HEK293T (cell line): ENCODE measurements at regions not wholly inside any gene's neighbourhood (a gene's known extent, or its start where the extent isn't known, plus 50 kb on each side); places are given as distances from the start of the nearest gene placed in this dataset.

Experiments
- CTCF ChIA-PET: fragments of 350-600 bp; formaldehyde crosslinking; extraction: SDS; loops from one replicate; lab custom pipeline; 2021; ENCODE audit warnings: antibody characterized with exemption, inconsistent platforms; lab: Yijun Ruan, JAX
- POLR2A ChIA-PET: fragments of 350-600 bp; formaldehyde crosslinking; extraction: SDS; loops from one replicate; lab custom pipeline; 2020; ENCODE audit warnings: antibody characterized with exemption, inconsistent platforms; lab: Yijun Ruan, JAX
- DNase-seq: peaks from one replicate; pipeline ENCODE4 v3.0.0; 2012; ENCODE audit warnings: mixed read lengths; ENCODE audit errors: extremely low spot score
- ARNT ChIP-seq: fragments of 450-650 bp; IDR thresholded peaks from 2 replicates; pipeline ENCODE4 v1.6.1; 2017; ENCODE audit warnings: mild to moderate bottlenecking
- BHLHE40 ChIP-seq: fragments of 450-650 bp; IDR thresholded peaks from 2 replicates; pipeline ENCODE4 v1.6.1; 2016; ENCODE audit warnings: mild to moderate bottlenecking, moderate library complexity, borderline replicate concordance
- CTBP1 ChIP-seq: fragments of 450-650 bp; IDR thresholded peaks from 2 replicates; pipeline ENCODE4 v1.6.1; 2016; ENCODE audit warnings: borderline replicate concordance
- ELF4 ChIP-seq: fragments of 450-650 bp; IDR thresholded peaks from 2 replicates; pipeline ENCODE4 v1.6.1; 2017; ENCODE audit warnings: antibody characterized with exemption
- FOXA1 ChIP-seq: fragments of 450-650 bp; IDR thresholded peaks from 2 replicates; pipeline ENCODE4 v1.6.1; 2016; ENCODE audit warnings: mild to moderate bottlenecking
- FOXK2 ChIP-seq: fragments of 450-650 bp; IDR thresholded peaks from 2 replicates; pipeline ENCODE4 v1.6.1; 2016; ENCODE audit warnings: mild to moderate bottlenecking
- FOXM1 ChIP-seq: fragments of 450-650 bp; IDR thresholded peaks from 2 replicates; pipeline ENCODE4 v1.6.1; 2017; ENCODE audit warnings: mild to moderate bottlenecking, borderline replicate concordance
- HDGF ChIP-seq: fragments of 450-650 bp; IDR thresholded peaks from 2 replicates; pipeline ENCODE4 v1.6.1; 2017; ENCODE audit warnings: antibody characterized with exemption, borderline replicate concordance
- L3MBTL2 ChIP-seq: fragments of 450-650 bp; conservative IDR thresholded peaks from 2 replicates; pipeline ENCODE4 v1.6.1; 2016; ENCODE audit warnings: mild to moderate bottlenecking
- LEF1 ChIP-seq: fragments of 450-650 bp; IDR thresholded peaks from 2 replicates; pipeline ENCODE4 v1.6.1; 2017; ENCODE audit warnings: mild to moderate bottlenecking, borderline replicate concordance
- NFRKB ChIP-seq: fragments of 450-650 bp; IDR thresholded peaks from 2 replicates; pipeline ENCODE4 v1.6.1; 2016; ENCODE audit warnings: mild to moderate bottlenecking, moderate library complexity
- SP1 ChIP-seq: fragments of 450-650 bp; IDR thresholded peaks from 2 replicates; pipeline ENCODE4 v1.6.1; 2017
- SUZ12 ChIP-seq: fragments of 450-650 bp; IDR thresholded peaks from 2 replicates; pipeline ENCODE4 v1.6.1; 2016; ENCODE audit warnings: mild to moderate bottlenecking
- TARDBP ChIP-seq: fragments of 450-650 bp; IDR thresholded peaks from 2 replicates; pipeline ENCODE4 v1.6.1; 2016
- ZNF384 ChIP-seq: fragments of 450-650 bp; IDR thresholded peaks from 2 replicates; pipeline ENCODE4 v1.6.1; 2016
- TF ChIP-seq, protein P1 (sequence below): fragments of 450-650 bp; IDR thresholded peaks from 2 replicates; pipeline ENCODE4 v1.6.1; 2016

DNA sequence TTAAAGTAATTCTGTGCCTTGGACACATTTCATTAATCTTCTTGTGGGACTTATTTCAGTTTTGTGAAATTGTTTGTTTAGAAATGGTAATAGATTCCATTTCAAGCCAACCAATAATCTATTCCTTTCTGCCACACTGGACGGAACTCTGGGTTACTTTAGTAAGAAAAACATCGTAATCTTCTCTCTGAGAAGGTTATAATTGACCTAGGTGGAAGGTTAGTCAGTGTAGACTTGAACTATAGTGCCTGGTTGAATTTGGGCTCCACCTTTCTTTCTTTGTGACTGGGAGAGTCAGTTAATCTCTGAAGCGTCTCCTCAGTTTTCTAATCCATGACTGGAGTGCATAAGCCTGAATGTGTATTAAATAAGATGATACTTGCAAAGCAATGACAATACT is 89.7 kb upstream of the PRLR start:
- no peak for DNase-seq
- TF ChIP-seq L3MBTL2 (no peak), ELF4 (no peak), FOXA1 (no peak), FOXM1 (no peak), HDGF (no peak), FOXK2 (no peak), TARDBP (no peak), LEF1 (no peak), SUZ12 (no peak), NFRKB (no peak)
- TF ChIP-seq, protein P1, sequence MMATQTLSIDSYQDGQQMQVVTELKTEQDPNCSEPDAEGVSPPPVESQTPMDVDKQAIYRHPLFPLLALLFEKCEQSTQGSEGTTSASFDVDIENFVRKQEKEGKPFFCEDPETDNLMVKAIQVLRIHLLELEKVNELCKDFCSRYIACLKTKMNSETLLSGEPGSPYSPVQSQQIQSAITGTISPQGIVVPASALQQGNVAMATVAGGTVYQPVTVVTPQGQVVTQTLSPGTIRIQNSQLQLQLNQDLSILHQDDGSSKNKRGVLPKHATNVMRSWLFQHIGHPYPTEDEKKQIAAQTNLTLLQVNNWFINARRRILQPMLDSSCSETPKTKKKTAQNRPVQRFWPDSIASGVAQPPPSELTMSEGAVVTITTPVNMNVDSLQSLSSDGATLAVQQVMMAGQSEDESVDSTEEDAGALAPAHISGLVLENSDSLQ: no peak
- CTCF ChIA-PET: no interaction called here
- POLR2A ChIA-PET: no interaction called here

DNA sequence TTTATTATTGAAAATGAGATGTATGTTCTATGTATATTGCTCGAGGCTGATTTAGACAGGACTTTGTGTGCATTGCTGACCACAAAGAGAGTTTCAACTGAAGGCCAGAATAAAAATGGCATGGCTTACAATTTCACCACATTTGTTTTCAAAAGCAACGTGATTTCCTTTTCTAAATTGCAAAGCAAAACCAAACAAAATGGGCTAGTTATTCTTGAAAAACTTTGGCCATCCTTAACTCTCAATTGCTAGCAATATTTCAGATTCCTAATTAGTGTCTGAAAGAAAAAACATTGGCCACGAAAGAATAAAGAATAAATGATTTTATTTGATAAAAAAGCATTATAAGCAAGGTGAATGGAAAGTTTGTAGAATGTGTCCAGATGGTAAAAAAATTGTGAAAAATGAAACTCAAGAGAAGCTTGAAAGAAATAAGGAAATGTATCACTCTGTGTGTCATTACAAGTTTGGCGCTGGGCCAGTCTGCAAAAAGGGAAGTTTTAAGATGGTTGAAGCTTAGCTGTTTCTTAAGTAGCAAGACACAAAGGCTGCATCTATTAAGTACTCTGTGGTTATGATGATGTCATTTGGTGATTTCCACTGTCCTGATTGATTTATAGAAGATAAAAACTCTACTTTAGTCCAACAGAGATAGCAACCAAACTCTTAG is 89.2 kb upstream of the PRLR start:
- POLR2A ChIA-PET: no interaction called here
- TF ChIP-seq SUZ12 (no peak), BHLHE40 (no peak), ARNT (no peak), L3MBTL2 (no peak), ELF4 (no peak), LEF1 (no peak)
- CTCF ChIA-PET: no interaction called here
- no peak for DNase-seq

DNA sequence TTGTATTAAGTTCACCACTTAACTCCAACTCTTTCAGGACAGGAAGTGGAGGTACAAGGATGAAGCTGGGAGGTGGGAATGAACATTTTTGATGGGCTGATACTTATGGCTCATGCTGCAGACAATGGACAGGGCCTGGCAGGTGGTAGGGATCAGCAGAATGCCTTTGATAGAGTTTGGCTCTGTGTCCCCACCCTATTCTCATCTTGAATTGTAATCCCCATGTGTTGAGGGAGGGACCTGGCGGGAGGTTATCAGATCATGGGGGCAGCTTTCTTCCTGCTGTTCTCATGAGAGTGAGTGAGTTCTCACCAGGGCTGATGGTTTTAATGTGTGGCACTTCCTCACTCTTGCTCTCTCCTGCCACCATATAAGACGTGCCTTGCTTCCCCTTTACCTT is 87.3 kb upstream of the PRLR start:
- POLR2A ChIA-PET: no interaction called here
- TF ChIP-seq SP1 (no peak), SUZ12 (no peak), FOXK2 (no peak), TARDBP (no peak), FOXA1 (no peak), ELF4 (no peak), NFRKB (no peak), L3MBTL2 (no peak), HDGF (no peak), ZNF384 (no peak), LEF1 (no peak), BHLHE40 (no peak), FOXM1 (no peak), CTBP1 (no peak), ARNT (no peak)
- TF ChIP-seq, protein P1: no peak
- DNase-seq: no peak
- CTCF ChIA-PET: no interaction called here

DNA sequence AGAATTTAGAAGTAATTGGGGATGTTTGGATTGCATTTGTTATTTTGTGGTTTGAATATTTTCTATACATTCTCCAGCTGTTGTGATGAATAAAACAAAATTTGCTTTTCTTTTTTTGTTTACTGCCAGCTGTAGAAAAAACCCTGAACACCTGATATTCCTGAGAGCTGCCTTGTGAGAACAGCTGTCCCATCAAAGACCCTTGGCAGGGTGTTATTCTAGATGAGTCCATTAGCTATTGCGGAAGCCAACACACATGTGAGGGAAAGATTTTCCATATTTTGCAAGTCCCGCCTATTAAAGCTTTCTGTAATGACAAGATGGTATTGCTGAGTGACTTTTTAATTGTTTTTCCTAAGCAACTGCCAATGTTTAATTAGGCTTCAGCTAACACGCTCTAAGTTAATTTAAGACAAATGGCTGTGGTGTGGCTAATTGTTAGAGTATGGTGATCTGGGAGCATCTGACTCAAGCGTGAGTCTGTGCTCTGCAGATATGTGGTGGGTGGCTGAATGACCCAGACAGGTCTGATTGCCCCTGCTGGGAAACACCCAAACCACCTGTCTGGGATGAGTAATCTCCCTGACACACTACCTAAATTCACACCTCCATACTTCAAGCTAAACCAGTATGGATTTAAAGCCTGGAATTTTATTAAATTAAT is 86.5 kb upstream of the PRLR start:
- no peak for DNase-seq
- ChIA-PET POLR2A (no interaction called here), CTCF (no interaction called here)

DNA sequence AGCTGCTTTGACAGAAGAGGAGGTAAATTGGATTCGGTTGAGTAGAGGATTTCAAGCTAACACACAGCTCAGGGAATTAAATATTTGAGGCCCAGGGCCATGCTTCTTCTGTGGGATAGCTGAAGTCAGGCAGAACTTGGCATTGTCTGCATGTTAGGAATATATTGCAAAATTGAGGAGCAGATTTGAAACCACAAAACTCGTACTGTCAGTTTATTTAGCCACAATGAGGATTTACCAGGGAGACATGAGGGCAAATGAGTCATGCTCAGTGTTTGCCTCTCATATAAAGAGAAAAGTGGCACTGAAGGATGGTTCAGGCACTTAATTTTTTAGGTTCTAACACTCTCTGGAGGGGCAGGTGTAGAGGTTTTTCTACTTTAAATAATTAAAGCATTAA is 83.0 kb upstream of the PRLR start:
- ChIA-PET POLR2A (no interaction called here), CTCF (no interaction called here)
- no peak for TF ChIP-seq TARDBP
- TF ChIP-seq, protein P1: no peak
- no peak for TF ChIP-seq ARNT
- TF ChIP-seq CTBP1: no peak
- no peak for DNase-seq

More for the DNA sequence above, 86.5 kb upstream of the PRLR start:
- TF ChIP-seq ZNF384 (no peak), CTBP1 (no peak), FOXM1 (no peak), NFRKB (no peak), L3MBTL2 (no peak), FOXK2 (no peak), FOXA1 (no peak), BHLHE40 (no peak), LEF1 (no peak), SUZ12 (no peak), HDGF (no peak), TARDBP (no peak), SP1 (no peak), ELF4 (no peak)
- TF ChIP-seq, protein P1: no peak

DNA sequence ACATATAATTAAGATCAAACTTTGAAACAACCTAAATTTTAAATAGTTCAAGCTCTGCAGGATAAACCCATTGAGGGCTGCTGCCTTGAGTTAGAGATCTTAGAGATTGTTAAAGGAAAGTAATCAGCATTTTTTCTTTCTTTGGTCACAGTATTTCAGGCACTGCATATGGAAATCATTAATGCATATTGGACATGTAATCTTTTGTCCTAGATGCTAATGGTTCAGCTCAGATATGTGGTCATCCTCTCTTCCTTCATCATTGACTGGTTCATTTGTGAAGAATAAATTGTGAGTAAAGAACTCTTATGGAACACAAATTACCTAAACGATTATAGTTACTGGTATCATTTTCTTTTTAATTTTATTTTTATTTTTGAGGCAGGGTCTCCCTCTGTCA is 82.0 kb upstream of the PRLR start:
- POLR2A ChIA-PET: no interaction called here
- DNase-seq: no peak
- TF ChIP-seq HDGF (no peak), TARDBP (no peak), ZNF384 (no peak), ARNT (no peak), LEF1 (no peak), NFRKB (no peak), FOXK2 (no peak), CTBP1 (no peak), FOXM1 (no peak), ELF4 (no peak), SP1 (no peak), FOXA1 (no peak), BHLHE40 (no peak), SUZ12 (no peak)
- TF ChIP-seq, protein P1: no peak
- CTCF ChIA-PET: no interaction called here
